Esophagus muscularis mucosa (tissue), 4 donors: ENCODE measurements at regions not wholly inside any gene's neighbourhood (a gene's known extent, or its start where the extent isn't known, plus 50 kb on each side); places are given as distances from the start of the nearest gene placed in this dataset.

Experiments used
- DNase-seq: peaks from one replicate; pipeline ENCODE4 v3.0.0-alpha.2; 2017; ENCODE audit errors: extremely low spot score
- H3K27ac ChIP-seq, 4 donors: fragments of 200-600 bp; sonication (generic); replicated peaks in 1 of 4; 1 replicate in 3 of 4; 2 replicates in 1 of 4; pipeline ENCODE4 v1.5.1; 2016 to 2019; ENCODE audit warnings: mild to moderate bottlenecking in 1 of 4
- H3K27me3 ChIP-seq, 4 donors: fragments of 200-600 bp; sonication (generic); one replicate each; pipeline versions ENCODE4 v1.5.1 to v1.6.0; 2016 to 2019
- H3K36me3 ChIP-seq, 4 donors: fragments of 200-600 bp; sonication (generic); one replicate each; pipeline ENCODE4 v1.5.1; 2016 to 2019
- H3K4me1 ChIP-seq, 4 donors: fragments of 200-600 bp; sonication (generic); one replicate each; pipeline ENCODE4 v1.5.1; 2016 to 2019
- H3K4me3 ChIP-seq, 4 donors: fragments of 200-600 bp; sonication (generic); 1 replicate in 2 of 4; 2 replicates in 2 of 4; pipeline ENCODE4 v1.5.1; 2016 to 2019; ENCODE audit warnings: mild to moderate bottlenecking in 4 of 4, moderate library complexity in 1 of 4
- H3K9me3 ChIP-seq, 4 donors: fragments of 200-600 bp; sonication (generic); 1 replicate in 3 of 4; 2 replicates in 1 of 4; pipeline ENCODE4 v1.5.1; 2016 to 2019
- EP300 ChIP-seq: sonication (generic); formaldehyde crosslinking; IDR thresholded peaks from one replicate; pipeline ENCODE4 v1.6.1; 2017; ENCODE audit warnings: antibody characterized with exemption
- POLR2A ChIP-seq: fragments of 450-650 bp; IDR thresholded peaks from one replicate; pipeline ENCODE4 v1.6.1; 2017; ENCODE audit warnings: antibody characterized with exemption, moderate library complexity, mild to moderate bottlenecking, low read depth
- POLR2AphosphoS5 ChIP-seq, 2 donors: sonication (generic); formaldehyde crosslinking; IDR thresholded peaks; one replicate each; pipeline ENCODE4 v1.6.1; 2017; ENCODE audit warnings: antibody characterized with exemption in 2 of 2
- WGBS: methylation state at CpG from one replicate; pipeline ENCODE4 v1.1.5; 2018; 5-methylcytosine and 5-hydroxymethylcytosine counted together
- intact Hi-C: fragments of 100-400 bp; cut with DNase I; formaldehyde crosslinking; loops from one replicate; pipeline ENCODE4 v1.15.1; 2023
- TF ChIP-seq, protein P1 (sequence below), 3 experiments: fragments of 200-600 bp in 2 of 3; fragments of 450-650 bp in 1 of 3; sonication (generic) in 2 of 3; IDR thresholded peaks; one replicate each; pipeline ENCODE4 v1.5.1; 2017 to 2019; ENCODE audit warnings: antibody characterized with exemption in 3 of 3, mild to moderate bottlenecking in 2 of 3, moderate library complexity in 1 of 3

DNA sequence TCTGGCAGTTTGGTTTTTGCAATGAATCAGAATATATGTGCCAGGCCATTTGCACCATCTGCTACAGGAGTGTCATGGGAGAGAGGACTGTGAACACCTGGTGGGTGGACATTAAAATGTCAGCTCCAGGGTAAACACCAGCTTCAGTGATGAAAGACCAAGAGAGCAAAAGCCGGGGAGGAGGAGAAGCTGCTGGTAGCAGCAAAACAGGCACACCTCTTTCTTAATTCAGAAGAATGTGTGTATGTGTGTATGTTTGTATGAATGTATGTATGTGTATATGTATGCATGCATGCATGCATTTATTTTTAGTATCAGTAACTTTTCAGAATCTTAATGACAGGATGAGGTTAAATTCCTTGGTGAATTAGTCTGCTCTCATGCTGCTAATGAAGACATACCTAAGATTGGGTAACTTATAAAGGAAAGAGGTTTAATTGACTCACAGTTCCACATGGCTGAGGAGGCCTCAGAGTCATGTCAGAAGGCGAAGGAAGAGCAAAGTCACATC lies 357.4 kb upstream of the PRICKLE1 start:
- intact Hi-C loops, result no loop called here
- peaks cover 0 to 9% (median 5%) of the 10 kb centered on the region in 4 donors for H3K4me1 ChIP-seq
- no peak for DNase-seq
- peaks cover 0 to 23% (median 14%) of the 10 kb centered on the region in 4 donors for H3K9me3 ChIP-seq
- H3K4me3 ChIP-seq, result no peak overlapping the region
- no peaks in the 10 kb centered on the region for H3K36me3 ChIP-seq
- WGBS, result 69% methylated on average over 2 of the region's 2 CpGs
- TF ChIP-seq POLR2A (no peak), POLR2AphosphoS5 (IDR thresholded peaks at IDR 0.05) (no peak), EP300 (no peak)
- TF ChIP-seq, protein P1, sequence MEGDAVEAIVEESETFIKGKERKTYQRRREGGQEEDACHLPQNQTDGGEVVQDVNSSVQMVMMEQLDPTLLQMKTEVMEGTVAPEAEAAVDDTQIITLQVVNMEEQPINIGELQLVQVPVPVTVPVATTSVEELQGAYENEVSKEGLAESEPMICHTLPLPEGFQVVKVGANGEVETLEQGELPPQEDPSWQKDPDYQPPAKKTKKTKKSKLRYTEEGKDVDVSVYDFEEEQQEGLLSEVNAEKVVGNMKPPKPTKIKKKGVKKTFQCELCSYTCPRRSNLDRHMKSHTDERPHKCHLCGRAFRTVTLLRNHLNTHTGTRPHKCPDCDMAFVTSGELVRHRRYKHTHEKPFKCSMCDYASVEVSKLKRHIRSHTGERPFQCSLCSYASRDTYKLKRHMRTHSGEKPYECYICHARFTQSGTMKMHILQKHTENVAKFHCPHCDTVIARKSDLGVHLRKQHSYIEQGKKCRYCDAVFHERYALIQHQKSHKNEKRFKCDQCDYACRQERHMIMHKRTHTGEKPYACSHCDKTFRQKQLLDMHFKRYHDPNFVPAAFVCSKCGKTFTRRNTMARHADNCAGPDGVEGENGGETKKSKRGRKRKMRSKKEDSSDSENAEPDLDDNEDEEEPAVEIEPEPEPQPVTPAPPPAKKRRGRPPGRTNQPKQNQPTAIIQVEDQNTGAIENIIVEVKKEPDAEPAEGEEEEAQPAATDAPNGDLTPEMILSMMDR (IDR thresholded peaks at IDR 0.05), result no peak
- H3K27me3 ChIP-seq, result no peaks in the 10 kb centered on the region
- H3K27ac ChIP-seq, result no peak overlapping the region

GRCh38 chr12:42945927-42946326 lies 356.4 kb upstream of the PRICKLE1 start:
- no peak for DNase-seq
- no peak overlapping the region for H3K27ac ChIP-seq
- intact Hi-C loops, result no loop called here
- H3K9me3 ChIP-seq, result peaks cover 0 to 32% (median 23%) of the 10 kb centered on the region in 4 donors
- peaks cover 0 to 9% (median 5%) of the 10 kb centered on the region in 4 donors for H3K4me1 ChIP-seq
- no peak for TF ChIP-seq POLR2A
- no peak for TF ChIP-seq POLR2AphosphoS5 (IDR thresholded peaks at IDR 0.05)
- TF ChIP-seq EP300, result no peak
- TF ChIP-seq, protein P1 (IDR thresholded peaks at IDR 0.05), result no peak
- no peak overlapping the region for H3K4me3 ChIP-seq
- H3K27me3 ChIP-seq, result no peaks in the 10 kb centered on the region
- WGBS, result 88% methylated on average over 2 of the region's 2 CpGs
- H3K36me3 ChIP-seq, result no peaks in the 10 kb centered on the region

GRCh38 chr12:42944516-42944915 lies 355.0 kb upstream of the PRICKLE1 start:
- no peak overlapping the region for H3K4me3 ChIP-seq
- DNase-seq, result no peak
- intact Hi-C loops, result no loop called here
- peaks cover 0 to 9% (median 5%) of the 10 kb centered on the region in 4 donors for H3K4me1 ChIP-seq
- H3K27me3 ChIP-seq, result no peaks in the 10 kb centered on the region
- no peaks in the 10 kb centered on the region for H3K36me3 ChIP-seq
- H3K9me3 ChIP-seq, result peaks cover 0 to 33% (median 24%) of the 10 kb centered on the region in 4 donors
- no peak for TF ChIP-seq EP300
- TF ChIP-seq POLR2A, result no peak
- TF ChIP-seq POLR2AphosphoS5 (IDR thresholded peaks at IDR 0.05), result no peak
- TF ChIP-seq, protein P1 (IDR thresholded peaks at IDR 0.05), result no peak
- no peak overlapping the region for H3K27ac ChIP-seq
- WGBS, result 89% methylated on average over 2 of the region's 2 CpGs

DNA sequence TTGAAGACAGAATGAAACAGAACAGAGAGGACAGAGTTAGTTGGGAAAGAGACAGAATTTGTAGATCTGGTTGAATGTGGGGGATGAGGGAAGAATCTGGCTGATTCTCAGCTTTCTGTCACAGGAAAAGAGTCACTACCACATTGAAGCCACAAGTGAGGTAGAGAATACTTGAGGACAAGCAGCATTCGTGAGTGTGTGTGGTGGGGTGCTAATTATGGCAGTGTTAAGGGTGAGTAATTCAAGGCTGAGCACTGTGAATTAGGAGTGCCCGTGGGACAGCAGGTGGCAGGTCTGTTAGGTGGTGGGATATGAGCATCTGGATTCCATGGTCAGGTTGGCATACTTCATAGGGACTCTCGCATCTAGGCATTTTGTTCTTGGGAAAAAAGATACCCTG lies 347.4 kb upstream of the PRICKLE1 start:
- TF ChIP-seq POLR2A (no peak), POLR2AphosphoS5 (IDR thresholded peaks at IDR 0.05) (no peak), EP300 (no peak)
- TF ChIP-seq, protein P1 (IDR thresholded peaks at IDR 0.05), result no peak
- Histone ChIP-seq H3K27me3 (no peaks in the 10 kb centered on the region), H3K36me3 (no peaks in the 10 kb centered on the region), H3K4me3 (no peak overlapping the region), H3K27ac (no peak overlapping the region), H3K9me3 (peaks cover 0 to 13% (median 10%) of the 10 kb centered on the region in 4 donors), H3K4me1 (peaks cover 0 to 14% (median 7%) of the 10 kb centered on the region in 4 donors)
- no peak for DNase-seq
- 75% methylated on average over 3 of the region's 3 CpGs for WGBS
- intact Hi-C loops, result no loop called here

GRCh38 chr12:42936260-42936659 lies 346.7 kb upstream of the PRICKLE1 start:
- intact Hi-C loops, result no loop called here
- TF ChIP-seq EP300 (no peak), POLR2AphosphoS5 (IDR thresholded peaks at IDR 0.05) (no peak), POLR2A (no peak)
- TF ChIP-seq, protein P1 (IDR thresholded peaks at IDR 0.05), result no peak

More at GRCh38 chr12:42936260-42936659, 346.7 kb upstream of the PRICKLE1 start:
- peaks cover 0 to 14% (median 7%) of the 10 kb centered on the region in 4 donors for H3K4me1 ChIP-seq
- H3K9me3 ChIP-seq, result peaks cover 0 to 5% (median 4%) of the 10 kb centered on the region in 4 donors
- DNase-seq, result no peak
- no peak overlapping the region for H3K27ac ChIP-seq
- no peaks in the 10 kb centered on the region for H3K27me3 ChIP-seq
- H3K36me3 ChIP-seq, result no peaks in the 10 kb centered on the region
- no peak overlapping the region for H3K4me3 ChIP-seq
- 96% methylated on average over 1 of the region's 1 CpG for WGBS
